Heart right ventricle (tissue), 16 donors: ENCODE measurements at regions not wholly inside any gene's neighbourhood (a gene's known extent, or its start where the extent isn't known, plus 50 kb on each side); places are given as distances from the start of the nearest gene placed in this dataset.

Experiments
- ATAC-seq, 8 donors: fragments of 200-7000 bp; cut with Tn5 transposase; one replicate each; pipeline ENCODE4 v1.9.1; 2020; ENCODE audit warnings: mild to moderate bottlenecking in 8 of 8, moderate library complexity in 8 of 8, moderate number of reproducible peaks in 1 of 8
- DNase-seq, 2 donors: peaks; one replicate each; pipeline ENCODE4 v3.0.0-alpha.2; 2020
- H3K27ac ChIP-seq, 10 donors: fragments of 200-600 bp; sonication (generic) in 2 of 10; one replicate each; pipeline versions ENCODE4 v1.5.0 to v1.8.0; 2020 to 2022; ENCODE audit warnings: mild to moderate bottlenecking in 3 of 10
- H3K27me3 ChIP-seq, 7 donors: fragments of 200-600 bp; one replicate each; pipeline ENCODE4 v1.8.0; 2021 to 2022; ENCODE audit warnings: mild to moderate bottlenecking in 2 of 7
- H3K36me3 ChIP-seq, 9 donors: fragments of 200-600 bp; sonication (generic) in 1 of 9; one replicate each; pipeline versions ENCODE4 v1.5.0 to v1.8.0; 2020 to 2022; ENCODE audit warnings: mild to moderate bottlenecking in 2 of 9
- H3K4me1 ChIP-seq, 9 donors: fragments of 200-600 bp; sonication (generic) in 1 of 9; one replicate each; pipeline versions ENCODE4 v1.5.0 to v1.8.0; 2020 to 2022; ENCODE audit warnings: mild to moderate bottlenecking in 4 of 9
- H3K4me3 ChIP-seq, 10 donors: fragments of 200-600 bp; sonication (generic) in 2 of 10; one replicate each; pipeline versions ENCODE4 v1.5.0 to v1.8.0; 2020 to 2022; ENCODE audit warnings: mild to moderate bottlenecking in 7 of 10, moderate library complexity in 2 of 10
- H3K9me3 ChIP-seq, 11 donors: fragments of 200-600 bp in 10 of 11; sonication (generic) in 2 of 11; one replicate each; pipeline versions ENCODE4 v1.5.0 to v1.8.0; 2013 to 2022; ENCODE audit warnings: mild to moderate bottlenecking in 2 of 11, control low read depth in 1 of 11, moderate library complexity in 1 of 11
- WGBS, 2 donors: extraction: QIAGEN DNeasy Blood & Tissue Kit; methylation state at CpG; one replicate each; pipeline ENCODE4 v1.1.7; 2013; ENCODE audit warnings: inconsistent platforms in 1 of 2; 5-methylcytosine and 5-hydroxymethylcytosine counted together
- intact Hi-C, 10 donors: fragments of 100-400 bp; cut with DNase I; formaldehyde crosslinking; loops; one replicate each; pipeline versions ENCODE4 v1.11.1 to v1.14.2; 2022
- TF ChIP-seq, protein P1 (sequence below), 9 donors: fragments of 200-600 bp; sonication (generic) in 2 of 9; IDR thresholded peaks; one replicate each; pipeline versions ENCODE4 v1.5.0 to v1.8.0; 2021 to 2022; ENCODE audit warnings: antibody characterized with exemption in 9 of 9, mild to moderate bottlenecking in 5 of 9, moderate library complexity in 1 of 9
- donor health status: Arrhythmogenic right ventricular cardiomyopathy.
- donor health status: ischemic (EF 13 %, LVEDD 7.1; RV severe dilation, severe dysfunction).
- donor health status: healthy with polysubstance abuse.
- donor health status: DM: no; HTN: yes; CAD: no.
- donor health status: DM: no; HTN: no; CAD: no.
- donor health status: ischemic (EF 25% LVEDD 6.9; RV normal size, moderate dysfunction).
- donor health status: ischemic (EF 25% LVEDD 5.7; RV mildly dilated, moderate dysfunction).
- donor health status: healthy.
- donor health status: DM: yes; HTN: yes; CAD: no.
- donor health status: Ischemic cardiomyopathy.
- donor health status: ischemic (EF 35%, LVEDD 5.7; RV mildly dilated, moderate dysfunction).
- donor health status: nonischemic (EF 11% LVEDD 7.7; RV severe dilation, severe dysfunction).
- donor health status: DM: yes; HTN: yes; CAD: no.
- donor health status: PGD.
- donor health status: ischemic (EF 29% LVEDD 5.4; RV normal size, mild dysfunction).
- donor health status: nonischemic (EF 23%, LVEDD 6.1; RV moderate dilation, normal function).

DNA sequence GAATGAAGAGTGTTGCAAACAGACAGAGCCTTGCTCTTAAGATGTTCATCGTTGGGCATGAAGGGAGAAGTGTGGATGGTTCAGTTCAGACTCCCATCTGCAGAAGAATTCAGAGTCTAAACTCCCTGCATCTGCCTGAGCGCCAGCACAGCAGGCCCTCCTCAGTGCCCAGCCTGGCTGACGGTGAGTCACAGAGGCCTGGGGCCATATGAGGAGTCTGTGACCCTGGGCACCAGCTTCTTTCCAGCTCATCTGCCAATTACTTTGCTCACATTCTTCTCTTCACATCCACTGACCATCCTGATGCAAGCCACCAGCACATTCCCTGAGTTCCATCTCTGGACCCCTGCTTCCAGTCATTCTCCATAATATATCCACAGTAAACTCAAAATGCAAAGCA is 401.1 kb upstream of the TRPC7 start:
- H3K4me1 ChIP-seq = no peaks in the 10 kb centered on the region
- intact Hi-C loops = loop anchor here in 1 of 10 donors (5.0 kb wide), 1 partner anchor 519 kb away; no protein-coding TSS in a partner anchor
- H3K4me3 ChIP-seq = no peak overlapping the region
- TF ChIP-seq, protein P1, sequence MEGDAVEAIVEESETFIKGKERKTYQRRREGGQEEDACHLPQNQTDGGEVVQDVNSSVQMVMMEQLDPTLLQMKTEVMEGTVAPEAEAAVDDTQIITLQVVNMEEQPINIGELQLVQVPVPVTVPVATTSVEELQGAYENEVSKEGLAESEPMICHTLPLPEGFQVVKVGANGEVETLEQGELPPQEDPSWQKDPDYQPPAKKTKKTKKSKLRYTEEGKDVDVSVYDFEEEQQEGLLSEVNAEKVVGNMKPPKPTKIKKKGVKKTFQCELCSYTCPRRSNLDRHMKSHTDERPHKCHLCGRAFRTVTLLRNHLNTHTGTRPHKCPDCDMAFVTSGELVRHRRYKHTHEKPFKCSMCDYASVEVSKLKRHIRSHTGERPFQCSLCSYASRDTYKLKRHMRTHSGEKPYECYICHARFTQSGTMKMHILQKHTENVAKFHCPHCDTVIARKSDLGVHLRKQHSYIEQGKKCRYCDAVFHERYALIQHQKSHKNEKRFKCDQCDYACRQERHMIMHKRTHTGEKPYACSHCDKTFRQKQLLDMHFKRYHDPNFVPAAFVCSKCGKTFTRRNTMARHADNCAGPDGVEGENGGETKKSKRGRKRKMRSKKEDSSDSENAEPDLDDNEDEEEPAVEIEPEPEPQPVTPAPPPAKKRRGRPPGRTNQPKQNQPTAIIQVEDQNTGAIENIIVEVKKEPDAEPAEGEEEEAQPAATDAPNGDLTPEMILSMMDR (IDR thresholded peaks at IDR 0.05) = no peak
- DNase-seq = no peak
- no peak overlapping the region for H3K27ac ChIP-seq
- no peak for ATAC-seq
- WGBS, 2 donors = 70 to 84% methylated on average over 3 of the region's 3 CpGs
- no peaks in the 10 kb centered on the region for H3K36me3 ChIP-seq
- H3K9me3 ChIP-seq = no peaks in the 10 kb centered on the region
- H3K27me3 ChIP-seq = peaks cover 0 to 10% (median 5%) of the 10 kb centered on the region in 7 donors

DNA sequence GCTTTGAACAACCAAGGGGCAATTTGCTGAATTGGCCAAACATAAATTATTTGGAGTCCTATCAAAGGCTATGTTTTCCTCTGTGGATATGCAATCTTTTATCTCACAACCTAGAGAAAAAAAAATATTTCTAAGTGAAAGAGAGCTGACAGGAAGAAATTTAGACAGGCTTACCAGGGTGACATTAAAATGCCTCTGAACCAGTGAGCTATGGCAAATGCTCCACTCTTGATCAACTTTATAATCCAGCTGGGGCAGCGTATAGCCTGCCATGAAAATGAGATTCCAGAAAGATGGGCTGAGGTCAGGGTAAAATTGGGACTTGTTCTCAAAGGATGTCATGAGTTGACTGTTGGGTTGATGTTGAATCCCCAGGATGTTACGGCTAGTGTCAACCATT is 399.3 kb upstream of the TRPC7 start:
- DNase-seq (no peak), ATAC-seq (no peak)
- Histone ChIP-seq H3K4me3 (no peak overlapping the region), H3K27me3 (no peaks in the 10 kb centered on the region), H3K27ac (no peak overlapping the region), H3K4me1 (no peaks in the 10 kb centered on the region), H3K9me3 (no peaks in the 10 kb centered on the region), H3K36me3 (no peaks in the 10 kb centered on the region)
- TF ChIP-seq, protein P1 (IDR thresholded peaks at IDR 0.05) = no peak
- WGBS, 2 donors = 86 to 87% methylated on average over 2 of the region's 2 CpGs
- intact Hi-C loops = no loop called here

DNA sequence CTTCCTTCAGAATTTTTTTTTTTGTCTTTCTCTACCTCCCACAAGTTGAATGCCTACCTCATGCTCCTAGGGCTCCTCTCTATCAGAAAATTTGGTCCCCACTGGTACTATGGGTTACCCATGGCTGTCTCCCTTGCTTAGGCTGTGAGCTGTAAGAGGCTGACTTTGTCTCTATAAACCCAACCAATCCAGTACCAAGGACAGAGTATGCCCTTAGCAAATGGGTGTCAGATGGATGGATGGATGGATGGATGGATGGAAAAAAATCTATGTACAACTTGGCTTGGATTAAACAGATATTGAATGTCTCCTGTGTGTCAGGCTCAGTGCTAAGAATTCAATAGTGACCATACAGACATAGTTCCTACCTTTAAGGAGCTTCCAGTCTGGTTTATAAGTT is 398.2 kb upstream of the TRPC7 start:
- ATAC-seq = no peak
- intact Hi-C loops = no loop called here

DNA sequence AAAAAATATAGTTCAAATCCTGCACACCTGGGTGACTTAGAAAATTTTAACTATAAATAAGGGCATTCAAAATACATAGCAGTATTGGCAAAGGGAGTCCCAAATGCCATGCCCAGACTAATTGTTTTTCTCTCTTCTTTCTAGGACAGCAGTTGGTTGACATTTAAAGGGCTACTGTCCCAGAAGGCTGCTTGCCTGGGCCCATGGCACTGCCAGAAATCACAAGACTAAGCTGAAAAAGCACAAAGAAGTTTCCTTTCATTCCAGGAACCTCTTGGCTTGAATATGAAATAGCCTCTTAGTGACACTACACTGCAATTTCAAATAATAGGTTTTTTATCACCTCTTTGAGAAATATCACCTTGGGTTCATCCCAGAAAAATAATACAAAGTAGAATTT is 388.9 kb upstream of the TRPC7 start:
- no peaks in the 10 kb centered on the region for H3K9me3 ChIP-seq
- H3K27ac ChIP-seq = no peak overlapping the region
- TF ChIP-seq, protein P1 (IDR thresholded peaks at IDR 0.05) = no peak
- no peak for DNase-seq
- H3K4me1 ChIP-seq = no peaks in the 10 kb centered on the region
- ATAC-seq = no peak
- intact Hi-C loops = no loop called here
- H3K36me3 ChIP-seq = no peaks in the 10 kb centered on the region
- H3K27me3 ChIP-seq = peaks cover 0 to 24% (median 10%) of the 10 kb centered on the region in 7 donors
- no peak overlapping the region for H3K4me3 ChIP-seq

More for the DNA sequence above, 398.2 kb upstream of the TRPC7 start:
- Histone ChIP-seq H3K4me1 (no peaks in the 10 kb centered on the region), H3K27me3 (no peaks in the 10 kb centered on the region), H3K27ac (no peak overlapping the region), H3K9me3 (no peaks in the 10 kb centered on the region), H3K4me3 (no peak overlapping the region), H3K36me3 (no peaks in the 10 kb centered on the region)
- TF ChIP-seq, protein P1 (IDR thresholded peaks at IDR 0.05) = no peak
- no peak for DNase-seq
